Parathyroid adenoma (tissue), 2 donors: ENCODE measurements at regions not wholly inside any gene's neighbourhood (a gene's known extent, or its start where the extent isn't known, plus 50 kb on each side); places are given as distances from the start of the nearest gene placed in this dataset.

Experiments used
- H2AFZ ChIP-seq: fragments of 300-600 bp; sonication (generic); one replicate; pipeline ENCODE4 v1.7.0; 2017; ENCODE audit warnings: antibody characterized with exemption, mild to moderate bottlenecking
- H3K27ac ChIP-seq: fragments of 300-600 bp; sonication (generic); one replicate; pipeline ENCODE4 v1.7.0; 2017
- H3K27me3 ChIP-seq: fragments of 300-600 bp; sonication (generic); one replicate; pipeline ENCODE4 v1.7.0; 2017; ENCODE audit warnings: low read length; ENCODE audit not compliant: control insufficient read depth, insufficient read depth
- H3K36me3 ChIP-seq: fragments of 300-600 bp; sonication (generic); one replicate; pipeline ENCODE4 v1.7.0; 2017; ENCODE audit warnings: low read length; ENCODE audit not compliant: control insufficient read depth, insufficient read depth
- H3K4me1 ChIP-seq: fragments of 300-600 bp; sonication (generic); one replicate; pipeline ENCODE4 v1.7.0; 2017; ENCODE audit warnings: control low read depth
- H3K4me2 ChIP-seq: fragments of 300-600 bp; sonication (generic); one replicate; pipeline ENCODE4 v1.7.0; 2017; ENCODE audit warnings: low read length
- H3K4me3 ChIP-seq: fragments of 300-600 bp; sonication (generic); one replicate; pipeline ENCODE4 v1.7.0; 2017; ENCODE audit warnings: low read depth, low read length
- H3K79me2 ChIP-seq: fragments of 300-600 bp; sonication (generic); one replicate; pipeline ENCODE4 v1.7.0; 2017; ENCODE audit warnings: control low read depth
- H3K9ac ChIP-seq: fragments of 300-600 bp; sonication (generic); one replicate; pipeline ENCODE4 v1.7.0; 2017; ENCODE audit warnings: mild to moderate bottlenecking
- H3K9me3 ChIP-seq: fragments of 300-600 bp; sonication (generic); one replicate; pipeline ENCODE4 v1.7.0; 2017; ENCODE audit warnings: low read length; ENCODE audit not compliant: control insufficient read depth
- TF ChIP-seq, protein P1 (sequence below): fragments of 300-600 bp; sonication (generic); IDR thresholded peaks from one replicate; pipeline ENCODE4 v1.7.0; 2017; ENCODE audit warnings: antibody characterized with exemption, mild to moderate bottlenecking
- donor health status: primary hyperparathyroidism.

DNA sequence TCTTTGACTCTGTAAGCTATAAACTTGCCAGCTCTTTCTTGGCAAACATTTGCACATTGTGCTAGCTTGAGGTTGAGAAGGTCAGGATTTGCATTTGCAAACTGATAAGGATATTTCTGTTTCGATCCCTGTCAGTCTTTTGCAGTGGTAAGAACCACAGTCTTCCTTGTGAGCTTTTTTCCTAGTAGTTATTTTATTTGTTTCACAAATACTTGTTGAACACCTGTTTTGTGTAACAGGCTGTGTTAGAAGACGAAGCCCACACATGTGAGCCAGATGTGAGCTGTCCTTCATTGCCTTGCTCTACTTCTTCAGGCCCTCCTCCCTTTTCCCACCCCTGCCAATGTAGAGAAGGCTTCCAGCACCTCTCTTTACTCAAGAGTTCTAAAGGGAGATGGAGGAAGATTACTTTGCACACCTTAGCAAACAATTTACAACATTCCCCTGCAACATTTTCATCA lies 327.0 kb upstream of the KLF4 start:
- Histone ChIP-seq H3K4me1 (no peaks in the 10 kb centered on the region), H3K79me2 (no peaks in the 10 kb centered on the region), H2AFZ (no peak overlapping the region), H3K36me3 (no peaks in the 10 kb centered on the region), H3K4me3 (no peak overlapping the region), H3K9ac (no peak overlapping the region), H3K9me3 (no peaks in the 10 kb centered on the region), H3K27me3 (no peaks in the 10 kb centered on the region), H3K4me2 (no peak overlapping the region), H3K27ac (no peak overlapping the region)
- TF ChIP-seq, protein P1, sequence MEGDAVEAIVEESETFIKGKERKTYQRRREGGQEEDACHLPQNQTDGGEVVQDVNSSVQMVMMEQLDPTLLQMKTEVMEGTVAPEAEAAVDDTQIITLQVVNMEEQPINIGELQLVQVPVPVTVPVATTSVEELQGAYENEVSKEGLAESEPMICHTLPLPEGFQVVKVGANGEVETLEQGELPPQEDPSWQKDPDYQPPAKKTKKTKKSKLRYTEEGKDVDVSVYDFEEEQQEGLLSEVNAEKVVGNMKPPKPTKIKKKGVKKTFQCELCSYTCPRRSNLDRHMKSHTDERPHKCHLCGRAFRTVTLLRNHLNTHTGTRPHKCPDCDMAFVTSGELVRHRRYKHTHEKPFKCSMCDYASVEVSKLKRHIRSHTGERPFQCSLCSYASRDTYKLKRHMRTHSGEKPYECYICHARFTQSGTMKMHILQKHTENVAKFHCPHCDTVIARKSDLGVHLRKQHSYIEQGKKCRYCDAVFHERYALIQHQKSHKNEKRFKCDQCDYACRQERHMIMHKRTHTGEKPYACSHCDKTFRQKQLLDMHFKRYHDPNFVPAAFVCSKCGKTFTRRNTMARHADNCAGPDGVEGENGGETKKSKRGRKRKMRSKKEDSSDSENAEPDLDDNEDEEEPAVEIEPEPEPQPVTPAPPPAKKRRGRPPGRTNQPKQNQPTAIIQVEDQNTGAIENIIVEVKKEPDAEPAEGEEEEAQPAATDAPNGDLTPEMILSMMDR: no peak

DNA sequence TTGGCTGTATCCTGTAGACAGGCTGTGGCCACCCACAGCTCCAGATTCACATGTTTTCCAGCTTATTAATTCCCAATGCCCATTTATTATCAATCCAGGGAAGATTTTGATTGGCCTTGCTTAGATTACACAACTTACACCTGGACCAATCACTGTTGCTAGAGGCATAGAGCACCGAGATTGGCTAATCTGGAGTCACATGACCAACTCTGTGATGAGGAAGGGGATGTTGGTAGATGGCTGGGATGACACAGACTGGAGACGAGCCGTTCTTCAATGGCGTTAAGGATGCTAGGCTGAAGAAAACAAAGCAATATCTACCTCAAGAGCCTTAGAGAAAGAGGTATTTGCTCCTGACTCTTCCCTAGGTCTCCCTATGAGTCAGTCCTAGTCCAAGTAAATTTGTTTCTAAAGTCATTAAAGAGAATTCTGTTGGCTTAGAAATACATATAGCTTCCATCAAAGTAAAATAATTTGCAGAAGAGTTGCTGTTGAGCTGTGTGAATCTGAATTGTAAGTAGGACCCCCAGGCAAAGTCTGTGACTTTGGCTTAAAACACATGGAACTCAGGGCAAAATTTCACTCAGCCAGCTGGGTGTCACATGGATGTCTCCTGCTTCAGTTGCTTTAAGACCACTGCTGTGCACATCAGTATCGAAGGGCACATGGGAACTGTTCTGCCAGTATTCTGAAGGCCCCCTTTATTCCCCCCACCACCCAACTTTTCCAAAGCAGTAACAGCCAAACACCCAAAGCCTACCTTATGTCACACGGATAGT lies 326.4 kb upstream of the KLF4 start:
- no peaks in the 10 kb centered on the region for H3K27me3 ChIP-seq
- H3K4me1 ChIP-seq: no peaks in the 10 kb centered on the region
- H3K9ac ChIP-seq: no peak overlapping the region
- H3K27ac ChIP-seq: no peak overlapping the region
- no peak overlapping the region for H2AFZ ChIP-seq
- no peaks in the 10 kb centered on the region for H3K36me3 ChIP-seq
- H3K4me3 ChIP-seq: no peak overlapping the region
- H3K4me2 ChIP-seq: no peak overlapping the region
- H3K79me2 ChIP-seq: no peaks in the 10 kb centered on the region
- H3K9me3 ChIP-seq: no peaks in the 10 kb centered on the region
- TF ChIP-seq, protein P1: no peak

DNA sequence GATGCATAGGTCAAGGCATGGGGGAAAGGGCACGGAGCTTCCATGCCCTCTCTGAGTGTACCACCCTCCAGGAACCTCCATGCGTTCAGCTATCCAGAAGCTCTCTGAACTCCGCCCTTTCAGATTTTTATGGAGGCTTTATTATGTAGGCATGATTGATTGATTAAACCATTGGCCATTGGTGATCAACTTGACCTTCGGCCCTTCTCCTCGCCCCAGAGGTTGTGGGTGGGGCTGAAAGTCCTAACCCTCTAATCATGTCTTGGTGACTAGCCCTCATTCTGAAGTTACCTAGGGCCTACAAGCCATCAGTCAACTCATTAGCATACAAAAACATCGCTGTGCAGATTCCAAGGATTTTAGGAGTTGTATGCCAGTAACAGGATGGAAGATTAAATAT lies 323.7 kb upstream of the KLF4 start:
- Histone ChIP-seq H3K4me1 (no peaks in the 10 kb centered on the region), H3K9me3 (no peaks in the 10 kb centered on the region), H3K36me3 (no peaks in the 10 kb centered on the region)

DNA sequence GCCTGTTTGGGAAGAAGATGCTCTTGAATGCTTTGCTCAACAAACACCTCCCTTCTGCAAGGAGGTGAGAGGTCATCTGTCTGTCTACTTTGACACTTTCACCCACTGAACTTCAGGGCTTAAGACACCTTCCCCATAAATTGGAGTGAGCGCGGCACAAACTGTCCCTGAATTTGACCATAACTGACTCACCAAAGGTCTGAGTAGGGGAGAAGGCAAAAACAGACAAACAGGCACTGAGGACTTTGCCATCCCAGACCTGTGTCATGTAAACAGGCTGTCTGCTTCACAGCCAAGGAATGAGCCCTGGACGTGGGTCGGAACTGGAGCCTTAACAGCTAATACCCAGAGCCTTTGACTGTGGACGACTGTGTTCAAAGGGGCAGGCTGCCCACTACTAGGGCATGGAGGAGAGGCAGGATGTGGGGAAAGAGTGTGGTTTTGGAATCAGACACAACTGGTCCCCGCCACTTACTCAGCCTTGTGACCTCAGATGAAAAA lies 320.9 kb upstream of the KLF4 start:
- no peaks in the 10 kb centered on the region for H3K9me3 ChIP-seq
- no peak overlapping the region for H2AFZ ChIP-seq
- TF ChIP-seq, protein P1: no peak
- no peak overlapping the region for H3K9ac ChIP-seq
- no peak overlapping the region for H3K4me3 ChIP-seq
- H3K79me2 ChIP-seq: no peaks in the 10 kb centered on the region
- H3K4me1 ChIP-seq: no peaks in the 10 kb centered on the region
- H3K36me3 ChIP-seq: no peaks in the 10 kb centered on the region
- no peak overlapping the region for H3K4me2 ChIP-seq
- H3K27ac ChIP-seq: no peak overlapping the region
- no peaks in the 10 kb centered on the region for H3K27me3 ChIP-seq

More for the DNA sequence above, 323.7 kb upstream of the KLF4 start:
- Histone ChIP-seq H3K4me2 (no peak overlapping the region), H3K27me3 (no peaks in the 10 kb centered on the region), H3K9ac (no peak overlapping the region), H3K79me2 (no peaks in the 10 kb centered on the region), H3K27ac (no peak overlapping the region), H2AFZ (no peak overlapping the region), H3K4me3 (no peak overlapping the region)
- TF ChIP-seq, protein P1: no peak
